CD4-positive, alpha-beta T cell (primary cell): ENCODE measurements at regions not wholly inside any gene's neighbourhood (a gene's known extent, or its start where the extent isn't known, plus 50 kb on each side); places are given as distances from the start of the nearest gene placed in this dataset.

Source experiments
- ATAC-seq: fragments of 200-7000 bp; cut with Tn5 transposase; one replicate; pipeline ENCODE4 v1.10.0; 2022; ENCODE audit warnings: mild to moderate bottlenecking; ENCODE audit not compliant: poor library complexity
- CTCF ChIA-PET: fragments of 350-600 bp; sonication (Branson Sonifier 250); formaldehyde crosslinking; loops from one replicate; lab custom pipeline; 2021; ENCODE audit warnings: antibody characterized with exemption, inconsistent platforms; lab: Charles Lee
- POLR2A ChIA-PET: fragments of 350-600 bp; sonication (Branson Sonifier 250); formaldehyde crosslinking; loops from one replicate; lab custom pipeline; 2021; ENCODE audit warnings: antibody characterized with exemption, inconsistent platforms; lab: Charles Lee
- DNase-seq, 14 experiments: peaks; one replicate each; pipeline ENCODE4 v3.0.0-alpha.2; 2013 to 2020; ENCODE audit warnings: mixed read lengths in 2 of 14
- H3K27ac ChIP-seq, 2 donors: one replicate each; pipeline versions ENCODE4 v1.5.1 to v1.7.0; 2013; ENCODE audit warnings: low read length in 2 of 2, low read depth in 1 of 2, mild to moderate bottlenecking in 1 of 2
- H3K27me3 ChIP-seq, 2 experiments: 1 replicate in 1 of 2; 2 replicates in 1 of 2; pipeline versions ENCODE4 v1.6.1 to v1.7.0; 2013; ENCODE audit warnings: low read length in 2 of 2, control low read depth in 1 of 2, mild to moderate bottlenecking in 1 of 2, moderate library complexity in 1 of 2; ENCODE audit not compliant: insufficient read depth in 2 of 2, control insufficient read depth in 1 of 2
- H3K36me3 ChIP-seq: one replicate; pipeline ENCODE4 v1.6.1; 2013; ENCODE audit warnings: low read length, control low read depth; ENCODE audit not compliant: insufficient read depth
- H3K4me1 ChIP-seq: one replicate; pipeline ENCODE4 v1.6.1; 2013; ENCODE audit warnings: low read length, control low read depth; ENCODE audit not compliant: insufficient read depth
- H3K4me3 ChIP-seq: one replicate; pipeline ENCODE4 v1.5.1; 2013; ENCODE audit warnings: mild to moderate bottlenecking, low read length, moderate library complexity
- H3K9me3 ChIP-seq, 2 experiments: 1 replicate in 1 of 2; 2 replicates in 1 of 2; pipeline versions ENCODE4 v1.6.1 to v1.7.0; 2013; ENCODE audit warnings: low read length in 2 of 2, mild to moderate bottlenecking in 2 of 2, control low read depth in 1 of 2, moderate library complexity in 1 of 2; ENCODE audit not compliant: control insufficient read depth in 1 of 2, insufficient read depth in 1 of 2
- H3K27ac Mint-ChIP-seq: one replicate; pipeline ENCODE4 v1.8.0; 2020; ENCODE audit warnings: mixed read lengths
- H3K27me3 Mint-ChIP-seq: one replicate; pipeline ENCODE4 v1.8.0; 2021; ENCODE audit warnings: mixed read lengths
- H3K36me3 Mint-ChIP-seq: one replicate; pipeline ENCODE4 v1.8.0; 2021; ENCODE audit warnings: low read depth, mixed read lengths
- H3K4me1 Mint-ChIP-seq: one replicate; pipeline ENCODE4 v1.8.0; 2021; ENCODE audit warnings: low read depth, mixed read lengths
- H3K4me3 Mint-ChIP-seq: one replicate; pipeline ENCODE4 v1.8.0; 2020; ENCODE audit warnings: mild to moderate bottlenecking, mixed read lengths
- H3K9me3 Mint-ChIP-seq: one replicate; pipeline ENCODE4 v1.8.0; 2020; ENCODE audit warnings: mixed read lengths
- intact Hi-C, 2 experiments: fragments of 100-400 bp; cut with DNase I in 1 of 2; cut with micrococcal nuclease in 1 of 2; formaldehyde crosslinking; loops; one replicate each; pipeline versions ENCODE4 v1.15.1 to v1.9.0; 2023 to 2025; cut with DNase I, micrococcal nuclease
- TF ChIP-seq, protein P1 (sequence below): fragments of 200-600 bp; IDR thresholded peaks from one replicate; pipeline ENCODE4 v1.8.0; 2022; ENCODE audit warnings: antibody characterized with exemption, mild to moderate bottlenecking

GRCh38 chr15:61517335-61517734, 288.2 kb upstream of the RORA start:
- Histone ChIP-seq H3K4me3 (no peak overlapping the region), H3K27me3 (peaks cover 0 to 3% of the 10 kb centered on the region in 2 experiments), H3K27ac (no peak overlapping the region), H3K4me1 (no peaks in the 10 kb centered on the region), H3K36me3 (no peaks in the 10 kb centered on the region), H3K9me3 (no peaks in the 10 kb centered on the region)
- intact Hi-C loops, result no loop called here
- ChIA-PET POLR2A (no interaction called here), CTCF (no interaction called here)
- DNase-seq, result no peak
- Mint-ChIP-seq H3K27ac (no peak overlapping the region), H3K27me3 (peaks cover 44% of the 10 kb centered on the region), H3K36me3 (no peaks in the 10 kb centered on the region), H3K9me3 (no peaks in the 10 kb centered on the region), H3K4me1 (no peaks in the 10 kb centered on the region), H3K4me3 (no peak overlapping the region)
- TF ChIP-seq, protein P1, sequence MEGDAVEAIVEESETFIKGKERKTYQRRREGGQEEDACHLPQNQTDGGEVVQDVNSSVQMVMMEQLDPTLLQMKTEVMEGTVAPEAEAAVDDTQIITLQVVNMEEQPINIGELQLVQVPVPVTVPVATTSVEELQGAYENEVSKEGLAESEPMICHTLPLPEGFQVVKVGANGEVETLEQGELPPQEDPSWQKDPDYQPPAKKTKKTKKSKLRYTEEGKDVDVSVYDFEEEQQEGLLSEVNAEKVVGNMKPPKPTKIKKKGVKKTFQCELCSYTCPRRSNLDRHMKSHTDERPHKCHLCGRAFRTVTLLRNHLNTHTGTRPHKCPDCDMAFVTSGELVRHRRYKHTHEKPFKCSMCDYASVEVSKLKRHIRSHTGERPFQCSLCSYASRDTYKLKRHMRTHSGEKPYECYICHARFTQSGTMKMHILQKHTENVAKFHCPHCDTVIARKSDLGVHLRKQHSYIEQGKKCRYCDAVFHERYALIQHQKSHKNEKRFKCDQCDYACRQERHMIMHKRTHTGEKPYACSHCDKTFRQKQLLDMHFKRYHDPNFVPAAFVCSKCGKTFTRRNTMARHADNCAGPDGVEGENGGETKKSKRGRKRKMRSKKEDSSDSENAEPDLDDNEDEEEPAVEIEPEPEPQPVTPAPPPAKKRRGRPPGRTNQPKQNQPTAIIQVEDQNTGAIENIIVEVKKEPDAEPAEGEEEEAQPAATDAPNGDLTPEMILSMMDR, result no peak
- no peak for ATAC-seq

GRCh38 chr15:61511756-61512155, 282.7 kb upstream of the RORA start:
- Mint-ChIP-seq H3K36me3 (no peaks in the 10 kb centered on the region), H3K9me3 (no peaks in the 10 kb centered on the region), H3K27ac (no peak overlapping the region), H3K27me3 (peaks cover 44% of the 10 kb centered on the region), H3K4me3 (no peak overlapping the region), H3K4me1 (no peaks in the 10 kb centered on the region)
- intact Hi-C loops, result no loop called here
- Histone ChIP-seq H3K27me3 (peaks cover 0 to 4% of the 10 kb centered on the region in 2 experiments), H3K36me3 (no peaks in the 10 kb centered on the region), H3K9me3 (no peaks in the 10 kb centered on the region), H3K27ac (no peak overlapping the region), H3K4me1 (no peaks in the 10 kb centered on the region), H3K4me3 (no peak overlapping the region)
- ChIA-PET CTCF (no interaction called here), POLR2A (no interaction called here)
- TF ChIP-seq, protein P1, result no peak
- DNase-seq (no peak), ATAC-seq (no peak)

DNA sequence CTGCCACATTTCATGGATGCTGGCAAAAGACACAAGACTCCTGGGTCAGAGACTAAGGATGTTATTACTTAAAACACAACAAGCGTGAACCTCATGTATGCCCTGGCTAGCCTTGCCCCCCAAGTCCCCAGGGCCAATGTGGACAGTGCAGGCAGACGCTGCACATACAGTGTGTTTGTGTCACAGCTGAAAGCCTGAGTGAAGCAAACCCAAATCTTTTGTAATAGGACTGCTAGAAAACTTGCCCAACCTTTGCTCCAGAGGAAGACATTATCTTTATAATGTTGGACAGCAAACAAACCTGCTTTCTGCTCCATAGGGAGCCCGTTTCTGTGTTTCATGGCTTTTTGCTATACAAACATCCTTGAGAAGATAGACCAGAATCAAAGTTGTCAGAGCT, 282.0 kb upstream of the RORA start:
- H3K4me1 Mint-ChIP-seq, result no peaks in the 10 kb centered on the region
- DNase-seq (no peak), ATAC-seq (no peak)
- H3K27me3 Mint-ChIP-seq, result peaks cover 44% of the 10 kb centered on the region
- Histone ChIP-seq H3K4me1 (no peaks in the 10 kb centered on the region), H3K27me3 (peaks cover 0 to 4% of the 10 kb centered on the region in 2 experiments), H3K4me3 (no peak overlapping the region), H3K36me3 (no peaks in the 10 kb centered on the region), H3K27ac (no peak overlapping the region), H3K9me3 (no peaks in the 10 kb centered on the region)
- no peak overlapping the region for H3K27ac Mint-ChIP-seq
- H3K4me3 Mint-ChIP-seq, result no peak overlapping the region
- intact Hi-C loops, result no loop called here
- CTCF ChIA-PET, result no interaction called here
- no peaks in the 10 kb centered on the region for H3K9me3 Mint-ChIP-seq
- TF ChIP-seq, protein P1, result no peak
- no peaks in the 10 kb centered on the region for H3K36me3 Mint-ChIP-seq
- POLR2A ChIA-PET, result no interaction called here
